Erythroblast (primary cell): ENCODE measurements at regions not wholly inside any gene's neighbourhood (a gene's known extent, or its start where the extent isn't known, plus 50 kb on each side); places are given as distances from the start of the nearest gene placed in this dataset.

ENCODE experiments used
- GATA1 ChIP-seq: IDR thresholded peaks from 2 replicates; pipeline ENCODE4 v1.6.1; 2011; ENCODE audit warnings: low read depth, mild to moderate bottlenecking, control low read depth, low read length, moderate library complexity
- POLR2A ChIP-seq: IDR thresholded peaks from 2 replicates; pipeline ENCODE4 v1.6.1; 2011; ENCODE audit warnings: mild to moderate bottlenecking, low read length

- TF ChIP-seq POLR2A (no peak), GATA1 (no peak)
Observed at GRCh38 chr3:154842536-154842935, 237.6 kb upstream of the MME start.
